ENCODE measurements at regions not wholly inside any gene's neighbourhood (a gene's known extent, or its start where the extent isn't known, plus 50 kb on each side); places are given as distances from the start of the nearest gene placed in this dataset.

GRCh38 chr6:113526553-113526952, 330.6 kb upstream of the MARCKS start:
- H3K4me3 ChIP-seq (ENCODE audit: low read depth, low read length), result no peak overlapping the region
- H3K27ac ChIP-seq, result no peak overlapping the region
- no peaks in the 10 kb centered on the region for H3K36me3 ChIP-seq (replicated peaks)
- DNase-seq, result no peak
- in situ Hi-C loops (cut with HindIII; ENCODE audit: low pct_ligation_motif_present, low sequenced_read_pairs), result no loop called here
- no peak for TF ChIP-seq CTCF (IDR thresholded peaks at IDR 0.05; ENCODE audit: low read depth, low read length, missing control alignments)
- H3K27me3 ChIP-seq (replicated peaks), result no peaks in the 10 kb centered on the region

- no peak for DNase-seq
- in situ Hi-C loops (cut with HindIII; ENCODE audit: low pct_ligation_motif_present, low sequenced_read_pairs), result no loop called here
- Histone ChIP-seq H3K36me3 (replicated peaks) (no peaks in the 10 kb centered on the region), H3K27ac (no peak overlapping the region), H3K4me3 (ENCODE audit: low read depth, low read length) (no peak overlapping the region), H3K27me3 (replicated peaks) (no peaks in the 10 kb centered on the region)
- TF ChIP-seq CTCF (IDR thresholded peaks at IDR 0.05; ENCODE audit: low read depth, low read length, missing control alignments), result no peak
Measured at GRCh38 chr6:113526995-113527394, 330.1 kb upstream of the MARCKS start.

- no peaks in the 10 kb centered on the region for H3K36me3 ChIP-seq (replicated peaks)
- H3K4me3 ChIP-seq (ENCODE audit: low read depth, low read length), result no peak overlapping the region
- in situ Hi-C loops (cut with HindIII; ENCODE audit: low pct_ligation_motif_present, low sequenced_read_pairs), result no loop called here
- TF ChIP-seq CTCF (IDR thresholded peaks at IDR 0.05; ENCODE audit: low read depth, low read length, missing control alignments), result no peak
- no peaks in the 10 kb centered on the region for H3K27me3 ChIP-seq (replicated peaks)
- no peak overlapping the region for H3K27ac ChIP-seq
- no peak for DNase-seq
Measured at GRCh38 chr6:113528111-113528510, 329.0 kb upstream of the MARCKS start.

GRCh38 chr6:113529196-113529595, 327.9 kb upstream of the MARCKS start:
- H3K36me3 ChIP-seq (replicated peaks), result no peaks in the 10 kb centered on the region
- H3K27me3 ChIP-seq (replicated peaks), result no peaks in the 10 kb centered on the region
- TF ChIP-seq CTCF (IDR thresholded peaks at IDR 0.05; ENCODE audit: low read depth, low read length, missing control alignments), result no peak
- H3K4me3 ChIP-seq (ENCODE audit: low read depth, low read length), result no peak overlapping the region
- in situ Hi-C loops (cut with HindIII; ENCODE audit: low pct_ligation_motif_present, low sequenced_read_pairs), result no loop called here
- H3K27ac ChIP-seq, result no peak overlapping the region
- DNase-seq, result no peak

- Histone ChIP-seq H3K36me3 (replicated peaks) (no peaks in the 10 kb centered on the region), H3K4me3 (ENCODE audit: low read depth, low read length) (no peak overlapping the region), H3K27ac (no peak overlapping the region), H3K27me3 (replicated peaks) (no peaks in the 10 kb centered on the region)
- no peak for TF ChIP-seq CTCF (IDR thresholded peaks at IDR 0.05; ENCODE audit: low read depth, low read length, missing control alignments)
- no peak for DNase-seq
- in situ Hi-C loops (cut with HindIII; ENCODE audit: low pct_ligation_motif_present, low sequenced_read_pairs), result no loop called here
Measured at GRCh38 chr6:113529879-113530278, 327.3 kb upstream of the MARCKS start.

- Histone ChIP-seq H3K4me3 (ENCODE audit: low read depth, low read length) (no peak overlapping the region), H3K27me3 (replicated peaks) (no peaks in the 10 kb centered on the region), H3K36me3 (replicated peaks) (no peaks in the 10 kb centered on the region), H3K27ac (no peak overlapping the region)
- peak; percentile 79 for DNase-seq
- TF ChIP-seq CTCF (IDR thresholded peaks at IDR 0.05; ENCODE audit: low read depth, low read length, missing control alignments), result no peak
- in situ Hi-C loops (cut with HindIII; ENCODE audit: low pct_ligation_motif_present, low sequenced_read_pairs), result no loop called here
Measured at GRCh38 chr6:113530769-113531168, 326.4 kb upstream of the MARCKS start.
